HG02840 (cell line): ENCODE measurements at regions not wholly inside any gene's neighbourhood (a gene's known extent, or its start where the extent isn't known, plus 50 kb on each side); places are given as distances from the start of the nearest gene placed in this dataset.
"Not testable (repeated sequence)": the region's sequence is repeated elsewhere in the genome, so short reads cannot be mapped to it uniquely, and the experiment has no call there.

ENCODE experiments used
- ATAC-seq: cut with Tn5 transposase; IDR thresholded peaks from one replicate; pipeline ENCODE4 v1.9.1; 2021; ENCODE audit warnings: mild to moderate bottlenecking, moderate library complexity, moderate number of reproducible peaks; ENCODE audit not compliant: unreplicated experiment, low FRiP score

GRCh38 chr21:8455279-8456128 is 2065.9 kb upstream of the TPTE start:
- ATAC-seq: peak; percentile 55

GRCh38 chr21:8464403-8465152 is 2056.8 kb upstream of the TPTE start:
- peak; percentile 78 for ATAC-seq

GRCh38 chr21:8466642-8467041 is 2054.7 kb upstream of the TPTE start:
- not testable (repeated sequence) for ATAC-seq
